ENCODE measurements at regions not wholly inside any gene's neighbourhood (a gene's known extent, or its start where the extent isn't known, plus 50 kb on each side); places are given as distances from the start of the nearest gene placed in this dataset.

DNA sequence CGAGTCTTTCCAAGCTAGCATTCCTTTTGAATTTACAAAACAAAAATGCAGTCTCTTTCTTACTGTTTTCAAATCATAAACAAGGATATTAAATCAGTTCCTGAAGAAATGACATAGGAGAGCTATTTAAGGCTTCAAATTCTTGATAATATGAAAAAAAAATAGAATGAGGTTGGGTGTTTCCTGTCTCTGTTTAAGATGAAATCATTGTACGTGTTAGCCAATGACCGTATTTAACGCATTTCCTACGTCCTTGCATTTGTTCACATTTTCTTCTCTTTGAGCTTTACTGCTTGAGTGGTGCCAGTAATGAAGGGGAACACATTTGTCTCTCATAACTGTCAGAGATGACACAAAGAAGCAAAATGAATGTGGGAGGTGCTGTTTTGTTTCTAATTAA is 821.3 kb downstream of the DIAPH3 start:
- no peak for TF ChIP-seq EZH2 (optimal IDR thresholded peaks at IDR 0.05; ENCODE audit: low read depth, low read length)
- no peak for TF ChIP-seq CTCF (IDR thresholded peaks at IDR 0.05; ENCODE audit: low read length)
